NCI-H2227 treated with DMSO at 0.1 percent for 48 hours (cell line): ENCODE measurements at regions not wholly inside any gene's neighbourhood (a gene's known extent, or its start where the extent isn't known, plus 50 kb on each side); places are given as distances from the start of the nearest gene placed in this dataset.
A peak's percentile ranks its signal among the peaks of the same experiment; 100 is the strongest.
"Not testable (repeated sequence)": the region's sequence is repeated elsewhere in the genome, so short reads cannot be mapped to it uniquely, and the experiment has no call there.

Experiments
- DNase-seq: peaks from one replicate; lab custom pipeline; 2025; lab: John Stamatoyannopoulos, UW

- DNase-seq, result no peak
Measured at GRCh38 chr5:117425163-117425562, 850.5 kb upstream of the SEMA6A start.

DNA sequence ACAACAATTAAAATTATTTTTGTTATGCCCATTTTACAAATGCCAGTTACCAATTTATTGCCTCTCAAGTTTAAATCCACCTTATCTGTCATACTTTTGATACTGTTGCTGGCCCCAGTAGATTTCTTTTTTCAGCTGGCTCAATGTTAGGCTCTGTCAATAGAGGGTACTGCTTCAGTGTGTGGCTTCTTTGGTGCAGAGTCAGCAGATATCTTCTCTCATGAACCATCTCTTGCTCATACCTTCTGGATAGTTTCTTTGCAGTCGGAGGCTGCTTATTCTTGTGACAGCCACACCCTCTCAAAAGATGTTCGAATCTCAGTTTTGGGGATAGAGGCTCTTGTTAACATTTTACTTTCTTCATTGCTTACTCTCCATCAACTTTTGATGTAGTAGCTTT is 849.9 kb upstream of the SEMA6A start:
- no peak for DNase-seq

GRCh38 chr5:117417501-117417900 is 842.9 kb upstream of the SEMA6A start:
- DNase-seq, result no peak

- DNase-seq, result no peak
Measured at GRCh38 chr5:117414926-117415325, 840.3 kb upstream of the SEMA6A start.

DNA sequence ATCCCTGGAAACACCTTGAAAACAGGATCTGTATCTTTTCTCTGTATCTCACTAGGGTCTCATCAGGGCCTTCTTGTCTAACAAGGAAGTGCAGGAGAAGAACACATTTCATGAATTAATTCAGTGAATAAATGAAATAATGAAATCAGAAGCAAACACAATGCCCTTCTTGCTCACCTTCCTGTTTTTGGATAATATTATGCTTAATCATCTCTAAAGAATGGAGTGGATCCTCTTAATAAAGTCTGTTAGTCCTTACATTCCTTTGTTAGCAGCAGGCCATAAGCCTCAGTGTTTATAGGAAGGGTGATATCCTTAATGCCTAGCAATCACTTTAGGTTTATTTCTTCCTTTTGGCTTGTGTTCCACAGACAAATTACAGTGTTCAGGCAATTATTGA is 837.1 kb upstream of the SEMA6A start:
- DNase-seq, result no peak

DNA sequence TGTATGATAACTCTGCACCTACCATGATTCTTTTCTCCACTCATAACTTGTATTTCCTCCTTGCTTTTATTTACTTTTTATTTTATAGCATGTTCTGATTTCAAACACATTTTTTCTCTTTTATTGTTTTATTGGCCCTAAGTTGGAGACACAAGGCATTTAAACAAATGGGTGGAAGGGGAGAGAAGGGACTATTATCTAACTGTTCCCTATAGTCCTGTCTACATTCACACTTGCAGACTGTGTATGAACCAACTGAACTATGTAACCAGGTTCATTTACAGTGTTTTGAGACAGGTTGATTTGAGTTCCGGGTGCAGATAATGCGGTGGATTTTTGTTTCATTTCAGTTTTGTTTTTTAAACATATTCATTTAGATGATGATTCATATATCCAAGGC is 830.6 kb upstream of the SEMA6A start:
- DNase-seq, result no peak

- DNase-seq, result no peak
Measured at GRCh38 chr5:117394506-117395157, 820.0 kb upstream of the SEMA6A start.

DNA sequence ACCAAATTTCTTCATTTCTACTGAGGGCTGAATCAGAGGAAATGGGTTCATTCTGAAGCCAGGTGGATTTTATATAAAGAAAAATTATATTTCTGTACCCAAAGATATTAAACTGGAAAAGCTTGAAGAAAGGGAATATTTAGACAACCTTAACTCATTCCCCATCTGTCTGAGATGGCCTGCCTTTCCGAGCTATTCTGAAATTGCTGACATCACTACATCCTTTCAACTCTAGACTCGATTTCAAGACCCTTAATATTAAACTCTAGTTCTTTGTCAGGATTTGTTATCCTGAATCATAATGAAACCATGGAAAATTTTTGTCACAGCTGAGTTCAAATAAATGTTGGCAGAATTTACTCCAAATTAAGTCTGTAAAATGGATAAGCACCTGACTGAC is 818.5 kb upstream of the SEMA6A start:
- DNase-seq, result no peak

DNA sequence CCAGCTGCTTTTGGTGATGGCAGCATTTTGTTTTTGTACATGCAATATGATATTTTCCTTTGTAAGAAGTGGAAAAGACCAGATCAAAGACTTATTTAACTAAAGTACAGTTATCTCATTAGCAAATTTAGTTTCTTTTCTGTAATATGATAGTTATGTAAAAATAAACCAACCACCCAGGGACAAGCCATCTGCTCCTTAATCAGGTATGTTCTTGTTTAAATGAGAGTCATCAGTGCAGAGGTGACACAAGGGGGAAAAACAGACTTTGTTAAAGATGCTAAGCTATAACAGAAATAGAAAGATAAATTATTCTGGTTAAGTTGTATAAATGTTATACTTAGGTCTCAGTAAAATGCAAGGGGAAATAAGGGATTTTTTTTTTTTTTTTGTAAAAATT is 805.7 kb upstream of the SEMA6A start:
- no peak for DNase-seq

DNA sequence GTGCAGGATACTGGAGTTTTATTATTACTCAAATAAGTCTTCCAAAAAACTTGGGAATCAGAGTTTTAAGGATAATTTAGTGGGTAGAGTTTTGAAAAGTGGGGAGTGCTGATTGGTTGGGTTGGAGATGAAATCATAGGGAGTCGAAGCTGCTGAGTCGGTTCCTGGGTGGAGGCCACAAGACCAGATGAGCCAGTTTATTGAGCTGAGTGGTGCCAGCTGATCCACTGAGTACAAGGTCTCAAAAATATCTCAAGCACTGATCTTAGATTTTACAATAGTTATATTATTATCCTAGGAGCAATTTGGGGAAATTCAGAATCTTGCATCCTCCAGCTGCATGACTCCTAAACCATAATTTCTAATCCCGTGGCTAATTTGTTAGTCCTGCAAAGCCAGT is 804.9 kb upstream of the SEMA6A start:
- DNase-seq, result no peak

GRCh38 chr5:117376748-117377147 is 802.1 kb upstream of the SEMA6A start:
- no peak for DNase-seq

DNA sequence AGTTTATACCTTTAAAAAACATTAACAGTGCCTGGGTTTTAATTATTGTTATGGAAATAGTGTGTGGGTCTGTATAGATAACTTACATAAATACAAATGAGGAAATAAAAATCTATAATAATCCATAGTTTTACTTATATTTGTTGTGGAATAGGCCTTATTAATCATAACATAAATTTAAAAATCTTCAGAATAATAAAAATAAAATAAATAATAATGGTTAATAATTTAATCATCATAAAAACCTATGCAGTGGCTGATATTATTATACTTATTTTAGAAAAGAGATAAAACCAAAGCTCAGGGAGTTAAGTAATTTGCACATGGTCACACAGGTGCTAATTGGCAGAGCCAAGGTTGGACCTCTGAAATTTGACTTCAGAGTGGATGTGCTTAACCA is 785.3 kb upstream of the SEMA6A start:
- DNase-seq, result no peak

- DNase-seq, result no peak
Measured at GRCh38 chr5:117357886-117358285, 783.3 kb upstream of the SEMA6A start.

- DNase-seq, result no peak
Measured at GRCh38 chr5:117347280-117347679, 772.7 kb upstream of the SEMA6A start.

GRCh38 chr5:117343726-117344125 is 769.1 kb upstream of the SEMA6A start:
- peak; percentile 36 for DNase-seq

DNA sequence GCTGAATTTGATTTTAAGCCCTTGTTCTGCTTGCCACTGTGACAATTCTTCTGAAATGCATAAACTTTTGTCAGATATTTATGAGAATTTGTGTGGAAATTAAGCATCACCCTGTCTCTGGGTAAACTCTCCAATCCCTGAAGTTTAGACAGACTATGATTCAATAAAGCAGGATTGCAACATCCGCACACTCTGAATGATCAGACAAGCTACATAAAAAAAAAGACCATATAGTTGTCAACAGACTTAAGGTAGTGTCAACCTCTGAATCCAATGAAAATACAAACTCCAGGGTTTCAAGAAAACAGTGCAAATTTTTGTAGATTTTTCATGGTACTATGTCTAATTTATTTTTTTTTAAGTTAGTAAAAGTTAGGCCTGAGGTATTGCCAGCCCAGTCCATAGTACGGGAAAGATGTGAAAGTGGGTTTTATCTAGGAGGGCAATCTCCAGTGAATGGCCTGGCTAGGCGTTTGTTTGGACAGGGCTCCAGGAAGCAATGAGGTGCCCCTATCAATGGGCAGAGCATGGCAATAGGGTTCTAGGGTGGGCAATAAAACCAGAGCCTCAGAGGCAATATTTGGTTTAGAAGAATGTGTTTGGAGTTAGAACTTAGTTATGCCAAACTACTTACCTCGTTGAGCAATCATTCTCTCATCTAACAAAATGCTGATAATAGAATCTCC is 762.6 kb upstream of the SEMA6A start:
- DNase-seq, result no peak

DNA sequence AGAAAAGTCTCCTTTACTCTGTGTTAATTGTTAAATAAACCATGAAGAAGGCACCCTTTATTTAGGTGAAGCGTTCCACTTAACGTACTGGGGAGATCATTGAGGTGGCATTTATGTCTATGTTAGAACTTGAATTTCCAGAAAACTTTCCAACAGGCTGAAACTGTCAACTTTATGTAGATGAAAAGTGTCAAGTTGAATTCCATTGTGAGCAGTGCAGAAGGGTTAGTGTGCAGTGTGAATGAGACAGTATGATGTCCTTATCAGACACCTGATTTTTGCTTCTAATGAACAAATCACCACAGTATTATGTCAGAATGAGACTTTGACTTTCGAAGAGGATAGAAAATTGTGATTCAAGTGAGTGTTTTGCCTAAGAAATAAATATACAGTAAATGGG is 761.6 kb upstream of the SEMA6A start:
- no peak for DNase-seq

GRCh38 chr5:117333011-117333410 is 758.4 kb upstream of the SEMA6A start:
- no peak for DNase-seq

DNA sequence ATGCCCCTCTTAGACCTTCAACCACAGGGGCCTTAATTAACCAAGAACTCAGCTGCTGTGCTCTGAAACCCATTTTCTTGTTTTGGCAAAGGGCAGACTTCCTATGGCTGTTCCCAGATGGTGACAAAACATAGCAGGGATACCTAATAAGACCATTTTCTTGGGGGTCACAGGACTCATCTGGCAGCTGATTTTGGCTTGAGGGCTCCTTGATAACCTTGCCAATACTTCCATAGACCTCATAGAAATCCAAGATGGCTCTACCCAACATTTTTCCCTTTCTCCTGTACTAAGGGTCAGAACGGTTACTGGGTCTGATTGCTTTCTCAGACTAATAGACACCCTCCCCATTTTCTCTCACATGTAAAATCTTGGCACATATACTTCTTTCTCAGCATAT is 757.7 kb upstream of the SEMA6A start:
- no peak for DNase-seq

GRCh38 chr5:117327511-117327910 is 752.9 kb upstream of the SEMA6A start:
- no peak for DNase-seq

DNA sequence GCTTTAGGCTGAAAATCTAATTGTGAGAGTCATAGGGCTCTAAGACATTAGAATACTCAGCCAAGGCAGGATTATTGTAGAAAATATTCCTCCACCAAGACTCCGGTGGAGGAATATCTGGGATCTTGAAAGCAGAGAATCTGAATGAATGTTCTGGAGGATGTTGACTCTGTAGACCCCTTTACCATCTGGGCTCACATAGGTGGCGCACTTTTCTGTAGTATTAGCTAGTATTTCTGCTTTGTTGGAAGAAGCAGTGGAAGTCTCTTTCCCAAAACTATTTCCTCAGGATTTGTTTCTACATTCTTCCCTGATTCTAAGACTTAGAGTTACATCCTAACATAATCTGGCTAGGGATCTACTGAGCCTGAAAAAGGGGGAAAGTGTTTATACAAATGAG is 752.4 kb upstream of the SEMA6A start:
- no peak for DNase-seq

DNA sequence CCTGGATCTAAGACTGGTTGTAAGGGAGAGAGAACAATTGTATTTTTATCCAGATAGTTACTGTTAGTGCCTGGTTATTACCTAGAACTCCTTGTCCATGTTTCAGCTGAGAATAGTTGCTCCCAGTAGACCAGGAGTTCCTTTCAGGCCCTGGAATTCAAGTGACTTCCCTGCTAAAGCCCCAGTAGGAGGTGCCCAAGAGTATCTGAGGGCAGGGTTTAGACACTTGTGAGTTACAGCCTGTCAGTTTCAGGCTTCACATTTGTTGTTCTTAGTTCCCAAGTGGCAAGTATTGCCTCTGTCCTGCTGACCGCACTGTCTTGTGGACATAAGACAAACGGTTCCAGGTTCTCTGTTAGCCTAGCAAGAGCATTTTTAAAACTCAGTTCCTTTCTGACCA is 743.9 kb upstream of the SEMA6A start:
- DNase-seq, result no peak

- no peak for DNase-seq
Measured at GRCh38 chr5:117315170-117315569, 740.5 kb upstream of the SEMA6A start.

DNA sequence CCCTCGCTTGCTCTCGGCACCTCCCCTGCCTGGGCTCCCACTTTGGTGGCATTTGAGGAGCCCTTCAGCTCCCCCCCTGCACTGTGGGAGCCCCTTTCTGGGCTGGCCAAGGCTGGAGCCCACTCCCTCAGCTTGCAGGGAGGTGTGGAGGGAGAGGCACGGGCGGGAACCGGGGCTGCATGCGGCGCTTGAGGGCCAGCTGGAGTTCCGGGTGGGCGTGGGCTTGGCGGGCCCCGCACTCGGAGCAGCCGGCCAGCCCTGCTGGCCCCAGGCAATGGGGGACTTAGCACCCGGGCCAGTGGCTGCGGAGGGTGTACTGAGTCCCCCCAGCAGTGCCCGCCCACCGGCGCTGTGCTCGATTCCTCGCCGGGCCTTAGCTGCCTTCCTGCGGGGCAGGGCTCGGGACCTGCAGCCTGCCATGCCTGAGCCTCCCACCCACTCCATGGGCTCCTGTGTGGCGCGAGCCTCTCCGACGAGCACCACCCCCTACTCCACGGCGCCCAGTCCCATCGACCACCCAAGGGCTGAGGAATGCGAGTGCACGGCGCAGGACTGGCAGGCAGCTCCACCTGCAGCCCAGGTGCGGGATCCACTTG is 730.0 kb upstream of the SEMA6A start:
- DNase-seq, result not testable (repeated sequence)
